GM18867 (cell line): ENCODE measurements at regions not wholly inside any gene's neighbourhood (a gene's known extent, or its start where the extent isn't known, plus 50 kb on each side); places are given as distances from the start of the nearest gene placed in this dataset.
A peak's percentile ranks its signal among the peaks of the same experiment; 100 is the strongest.
"Not testable (repeated sequence)": the region's sequence is repeated elsewhere in the genome, so short reads cannot be mapped to it uniquely, and the experiment has no call there.

Source experiments
- ATAC-seq: cut with Tn5 transposase; IDR thresholded peaks from one replicate; pipeline ENCODE4 v1.9.1; 2021; ENCODE audit warnings: mild to moderate bottlenecking, moderate library complexity; ENCODE audit not compliant: unreplicated experiment

GRCh38 chr10:45243261-45243660, 72.1 kb downstream of the OR13A1 start:
- no peak for ATAC-seq

- no peak for ATAC-seq
Observed at GRCh38 chr10:45246522-45246921, 68.9 kb downstream of the OR13A1 start.

- peak; percentile 66 for ATAC-seq
Observed at GRCh38 chr10:45249978-45250693, 65.3 kb downstream of the OR13A1 start.

- not testable (repeated sequence) for ATAC-seq
Observed at GRCh38 chr10:45250694-45251075, 64.7 kb downstream of the OR13A1 start.
